PFSK-1 (cell line): ENCODE measurements at regions not wholly inside any gene's neighbourhood (a gene's known extent, or its start where the extent isn't known, plus 50 kb on each side); places are given as distances from the start of the nearest gene placed in this dataset.

ENCODE experiments used
- POLR2AphosphoS5 ChIP-seq: IDR thresholded peaks from 2 replicates; pipeline ENCODE4 v1.6.1; 2012; ENCODE audit warnings: low read depth, mild to moderate bottlenecking, control low read depth, low read length, moderate library complexity
- TAF1 ChIP-seq: IDR thresholded peaks from 2 replicates; pipeline ENCODE4 v1.6.1; 2012; ENCODE audit warnings: low read length, control low read depth, borderline replicate concordance; ENCODE audit not compliant: insufficient read depth

GRCh38 chr4:131613824-131614216, 1535.3 kb upstream of the PCDH10 start:
- TF ChIP-seq POLR2AphosphoS5 (no peak), TAF1 (no peak)
